AG04449 (cell line): ENCODE measurements at regions not wholly inside any gene's neighbourhood (a gene's known extent, or its start where the extent isn't known, plus 50 kb on each side); places are given as distances from the start of the nearest gene placed in this dataset.
"Not testable (repeated sequence)": the region's sequence is repeated elsewhere in the genome, so short reads cannot be mapped to it uniquely, and the experiment has no call there.

ENCODE experiments used
- CTCF ChIA-PET: fragments of 350-600 bp; formaldehyde crosslinking; extraction: SDS; loops from one replicate; lab custom pipeline; 2021; ENCODE audit warnings: antibody characterized with exemption; lab: Yijun Ruan, JAX
- POLR2A ChIA-PET: fragments of 400-600, 350-600 bp; formaldehyde crosslinking; extraction: SDS; loops from one replicate; lab custom pipeline; 2020; ENCODE audit warnings: antibody characterized with exemption, inconsistent platforms; lab: Yijun Ruan, JAX
- DNase-seq: peaks from one replicate; pipeline ENCODE4 v3.0.0-alpha.2; 2010; ENCODE audit warnings: low read depth, low spot score
- H3K4me3 ChIP-seq: 2 replicates; pipeline ENCODE4 v1.5.1; 2011; ENCODE audit warnings: low read depth, mild to moderate bottlenecking, control low read depth, low read length
- TF ChIP-seq, protein P1 (sequence below): IDR thresholded peaks from one replicate; pipeline ENCODE4 v1.5.1; 2011; ENCODE audit warnings: mild to moderate bottlenecking, moderate library complexity, low read length, control low read depth, inconsistent platforms; ENCODE audit not compliant: insufficient read depth; ENCODE audit errors: missing control alignments

DNA sequence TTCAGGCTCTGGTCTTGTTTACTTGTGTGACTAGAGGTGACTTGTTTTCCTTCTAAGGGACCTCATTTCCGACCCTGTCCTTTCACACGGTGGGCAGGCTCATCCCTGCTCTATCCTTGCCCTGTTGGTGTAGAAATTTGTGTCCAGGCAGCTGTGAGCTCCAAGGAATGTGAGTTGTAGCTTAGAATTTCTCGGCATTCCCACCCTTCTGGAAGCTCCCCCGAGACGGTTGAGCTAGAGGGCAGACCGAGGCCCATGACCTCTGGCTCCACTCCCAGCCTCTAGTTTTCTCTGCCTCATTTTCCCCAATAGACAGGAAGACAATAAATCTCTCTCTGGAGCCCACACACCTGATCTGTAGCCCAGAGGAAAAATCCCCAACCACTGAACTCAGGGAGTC lies 100.9 kb downstream of the NAV1 start:
- no peak overlapping the region for H3K4me3 ChIP-seq
- CTCF ChIA-PET = interaction anchor here (1.0 to 4.3 kb wide), 6 partner anchors 15 to 109 kb away, joined by 3 to 11 read pairs (median 4); no protein-coding TSS in a partner anchor
- POLR2A ChIA-PET = interaction anchor here (1.6 kb wide), 1 partner anchor 77 kb away, joined by 3 read pairs; no protein-coding TSS in a partner anchor
- DNase-seq = no peak
- TF ChIP-seq, protein P1, sequence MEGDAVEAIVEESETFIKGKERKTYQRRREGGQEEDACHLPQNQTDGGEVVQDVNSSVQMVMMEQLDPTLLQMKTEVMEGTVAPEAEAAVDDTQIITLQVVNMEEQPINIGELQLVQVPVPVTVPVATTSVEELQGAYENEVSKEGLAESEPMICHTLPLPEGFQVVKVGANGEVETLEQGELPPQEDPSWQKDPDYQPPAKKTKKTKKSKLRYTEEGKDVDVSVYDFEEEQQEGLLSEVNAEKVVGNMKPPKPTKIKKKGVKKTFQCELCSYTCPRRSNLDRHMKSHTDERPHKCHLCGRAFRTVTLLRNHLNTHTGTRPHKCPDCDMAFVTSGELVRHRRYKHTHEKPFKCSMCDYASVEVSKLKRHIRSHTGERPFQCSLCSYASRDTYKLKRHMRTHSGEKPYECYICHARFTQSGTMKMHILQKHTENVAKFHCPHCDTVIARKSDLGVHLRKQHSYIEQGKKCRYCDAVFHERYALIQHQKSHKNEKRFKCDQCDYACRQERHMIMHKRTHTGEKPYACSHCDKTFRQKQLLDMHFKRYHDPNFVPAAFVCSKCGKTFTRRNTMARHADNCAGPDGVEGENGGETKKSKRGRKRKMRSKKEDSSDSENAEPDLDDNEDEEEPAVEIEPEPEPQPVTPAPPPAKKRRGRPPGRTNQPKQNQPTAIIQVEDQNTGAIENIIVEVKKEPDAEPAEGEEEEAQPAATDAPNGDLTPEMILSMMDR = no peak

DNA sequence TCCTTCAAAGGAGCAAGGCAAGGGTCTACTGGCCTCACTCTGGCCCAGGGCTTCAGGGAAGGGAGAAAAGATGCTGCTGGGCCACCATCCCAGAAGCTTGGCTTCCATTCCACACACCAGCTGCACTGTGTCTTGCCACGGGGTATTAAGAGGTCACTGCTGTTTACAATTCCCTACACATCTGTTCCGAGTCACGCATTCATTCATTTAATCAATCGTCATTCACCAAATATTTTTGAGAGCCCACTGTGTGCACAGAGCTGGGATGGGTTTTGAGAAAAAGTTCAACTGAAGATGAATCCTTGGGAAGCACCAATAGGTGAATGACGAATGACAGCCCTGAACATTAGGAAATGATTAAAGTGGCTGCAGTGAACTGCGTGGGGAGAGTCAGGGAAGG lies 101.7 kb downstream of the NAV1 start:
- CTCF ChIA-PET = interaction anchor here (1.5 to 4.3 kb wide), 2 partner anchors 63 to 81 kb away, joined by 3 to 11 read pairs; no protein-coding TSS in a partner anchor
- no peak overlapping the region for H3K4me3 ChIP-seq
- TF ChIP-seq, protein P1 = no peak
- no peak for DNase-seq
- POLR2A ChIA-PET = interaction anchor here (1.5 to 1.6 kb wide), 2 partner anchors 17 to 78 kb away, joined by 3 to 4 read pairs; no protein-coding TSS in a partner anchor

DNA sequence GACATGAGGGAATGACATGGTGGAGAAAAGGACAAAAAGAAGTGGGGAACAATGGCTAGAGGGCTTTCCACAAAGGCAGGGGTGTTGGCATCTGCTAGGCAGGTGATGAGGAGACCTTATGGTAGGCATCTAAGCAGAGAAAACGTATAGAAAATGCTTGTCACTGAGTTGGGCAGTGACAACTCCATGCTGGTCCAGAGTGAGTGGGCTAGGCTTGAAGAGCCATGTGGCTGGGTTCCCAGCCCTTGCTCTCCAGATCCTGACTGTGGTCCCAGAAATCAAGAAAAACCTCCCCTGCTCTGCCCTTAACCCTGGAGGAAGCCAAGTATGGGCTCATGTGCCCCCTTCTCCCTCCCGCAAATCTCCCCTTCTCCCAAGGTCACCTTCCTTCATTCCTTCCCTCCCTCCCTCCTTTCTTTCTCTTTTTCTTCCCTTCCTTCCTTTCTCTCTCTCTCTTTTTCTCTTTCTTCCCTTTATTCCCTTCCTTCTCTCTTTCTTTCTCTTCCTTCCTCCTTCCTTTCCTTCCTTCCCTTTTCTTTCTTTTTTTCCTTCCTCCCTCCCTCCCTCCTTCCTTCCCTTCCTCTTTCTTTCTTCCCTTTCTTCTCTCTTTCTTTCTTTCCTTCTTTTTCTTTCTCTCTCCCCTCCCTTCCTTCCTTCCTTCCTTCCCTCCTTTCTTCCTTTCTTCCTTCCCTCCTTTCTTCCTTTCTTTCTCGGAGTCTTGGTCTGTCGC lies 102.8 kb downstream of the NAV1 start:
- DNase-seq = no peak
- TF ChIP-seq, protein P1 = no peak
- ChIA-PET POLR2A (interaction anchor here (1.5 to 1.6 kb wide), 2 partner anchors 18 to 79 kb away, joined by 3 to 4 read pairs; no protein-coding TSS in a partner anchor), CTCF (interaction anchor here (1.5 to 4.3 kb wide), 2 partner anchors 62 to 82 kb away, joined by 3 to 11 read pairs; no protein-coding TSS in a partner anchor)
- H3K4me3 ChIP-seq = no peak overlapping the region

DNA sequence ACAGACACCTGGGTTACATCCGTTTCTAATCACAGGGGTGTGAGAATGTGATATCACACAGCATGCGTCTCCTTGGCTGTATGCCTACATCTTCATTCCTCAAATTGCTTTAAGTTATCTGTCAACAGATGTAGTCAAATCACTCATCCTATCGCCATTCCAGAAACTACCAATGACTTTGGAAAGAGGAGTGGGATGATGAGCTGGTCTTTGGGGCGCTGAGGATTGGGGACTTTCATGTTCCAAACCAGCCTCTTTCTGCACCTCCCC lies 104.8 kb downstream of the NAV1 start:
- DNase-seq = no peak
- CTCF ChIA-PET = no interaction called here
- TF ChIP-seq, protein P1 = no peak
- POLR2A ChIA-PET = no interaction called here
- H3K4me3 ChIP-seq = no peak overlapping the region

DNA sequence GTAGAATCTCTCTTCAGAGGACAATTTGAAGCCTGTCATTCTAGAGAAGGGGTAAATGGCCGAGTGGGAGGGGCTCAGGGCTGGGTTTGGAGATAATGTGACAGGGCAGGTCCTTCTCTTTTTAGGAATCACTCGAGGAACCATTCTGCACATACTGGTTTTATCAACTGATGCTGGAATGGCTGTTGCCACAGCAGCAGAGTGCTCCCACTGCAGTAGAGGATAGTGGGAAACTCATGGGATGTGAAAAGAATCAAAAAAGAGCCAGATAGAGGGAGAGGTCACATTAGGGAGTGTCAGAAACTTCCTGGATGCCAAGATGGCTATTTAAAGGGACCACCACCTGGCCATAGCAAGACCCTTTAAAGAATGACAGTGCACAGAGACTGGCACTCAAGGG lies 105.3 kb downstream of the NAV1 start:
- DNase-seq = no peak
- ChIA-PET POLR2A (no interaction called here), CTCF (no interaction called here)
- TF ChIP-seq, protein P1 = no peak
- H3K4me3 ChIP-seq = no peak overlapping the region

DNA sequence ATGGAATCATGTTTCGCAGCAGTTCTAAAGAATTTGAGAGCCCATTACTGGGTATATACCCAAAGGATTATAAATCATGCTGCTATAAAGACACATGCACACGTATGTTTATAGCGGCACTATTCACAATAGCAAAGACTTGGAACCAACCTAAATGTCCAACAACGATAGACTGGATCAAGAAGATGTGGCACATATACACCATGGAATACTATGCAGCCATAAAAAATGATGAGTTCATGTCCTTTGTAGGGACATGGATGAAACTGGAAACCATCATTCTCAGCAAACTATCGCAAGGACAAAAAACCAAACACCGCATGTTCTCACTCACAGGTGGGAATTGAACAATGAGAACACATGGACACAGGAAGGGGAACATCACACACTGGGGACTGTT lies 106.1 kb downstream of the NAV1 start:
- POLR2A ChIA-PET, H3K4me3 ChIP-seq, DNase-seq, CTCF ChIA-PET: not testable (repeated sequence)

DNA sequence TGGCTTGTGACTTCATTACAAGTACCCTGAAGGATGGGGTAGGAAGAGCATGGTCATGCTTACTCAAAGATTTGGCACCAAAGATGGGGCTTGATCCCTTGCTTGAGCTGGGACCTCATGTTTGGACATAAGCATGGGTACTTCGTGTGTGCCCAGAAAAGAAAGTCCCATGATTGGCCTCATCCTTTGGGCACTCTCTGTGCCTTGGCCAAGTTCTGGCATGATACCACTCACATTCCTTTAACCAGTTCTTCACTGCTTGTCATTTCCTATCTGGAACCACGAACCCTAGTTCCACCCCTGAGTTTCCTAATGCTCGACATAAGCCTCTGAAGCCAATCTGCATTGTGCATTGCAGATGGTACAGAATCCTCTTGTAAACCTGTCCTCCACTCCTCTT lies 107.0 kb downstream of the NAV1 start:
- DNase-seq = no peak
- TF ChIP-seq, protein P1 = no peak
- H3K4me3 ChIP-seq = no peak overlapping the region
- ChIA-PET CTCF (no interaction called here), POLR2A (no interaction called here)
